Body of pancreas (tissue), 4 donors: ENCODE measurements at regions not wholly inside any gene's neighbourhood (a gene's known extent, or its start where the extent isn't known, plus 50 kb on each side); places are given as distances from the start of the nearest gene placed in this dataset.

Source experiments
- ATAC-seq: fragments of 150-250 bp; one replicate; pipeline ENCODE4 v1.9.1; 2016
- DNase-seq, 4 donors: peaks; one replicate each; pipeline ENCODE4 v3.0.0-alpha.2; 2019
- H3K27ac ChIP-seq, 4 donors: fragments of 200-600 bp; sonication (generic); 1 replicate in 3 of 4; 2 replicates in 1 of 4; pipeline versions ENCODE4 v1.5.1 to v1.6.1; 2016 to 2019; ENCODE audit warnings: mild to moderate bottlenecking in 1 of 4, mixed read lengths in 1 of 4, moderate library complexity in 1 of 4
- H3K27me3 ChIP-seq, 2 donors: fragments of 200-600 bp; sonication (generic); one replicate each; pipeline ENCODE4 v1.6.0; 2016; ENCODE audit warnings: mild to moderate bottlenecking in 1 of 2
- H3K36me3 ChIP-seq, 2 donors: fragments of 200-600 bp; sonication (generic); replicated peaks in 1 of 2; 2 replicates each; pipeline ENCODE4 v1.5.1; 2016; ENCODE audit warnings: low read depth in 2 of 2; ENCODE audit not compliant: insufficient read depth in 1 of 2
- H3K4me1 ChIP-seq: fragments of 200-600 bp; sonication (generic); one replicate; pipeline ENCODE4 v1.6.0; 2016
- H3K4me3 ChIP-seq, 2 donors: fragments of 200-600 bp; sonication (generic); 1 replicate in 1 of 2; 2 replicates in 1 of 2; pipeline ENCODE4 v1.5.1; 2016 to 2019
- H3K9me3 ChIP-seq, 3 donors: fragments of 200-600 bp; sonication (generic); 1 replicate in 2 of 3; 2 replicates in 1 of 3; pipeline ENCODE4 v1.5.1; 2016
- CTCF ChIP-seq, 7 experiments: fragments of 450-650 bp in 4 of 7; fragments of 200-600 bp in 3 of 7; sonication (generic) in 3 of 7; IDR thresholded peaks; one replicate each; pipeline ENCODE4 v1.5.1; 2016 to 2019; ENCODE audit warnings: antibody characterized with exemption in 7 of 7
- POLR2A ChIP-seq, 3 donors: fragments of 450-650 bp; IDR thresholded peaks; one replicate each; pipeline ENCODE4 v1.6.1; 2016; ENCODE audit warnings: antibody characterized with exemption in 3 of 3, mild to moderate bottlenecking in 2 of 3
- WGBS, 2 donors: methylation state at CpG; one replicate each; pipeline ENCODE4 v1.1.5; 2017; 5-methylcytosine and 5-hydroxymethylcytosine counted together
- intact Hi-C: fragments of 100-400 bp; cut with DNase I; formaldehyde crosslinking; loops from one replicate; pipeline ENCODE4 v1.15.1; 2023

GRCh38 chr1:105180789-105181188 is 1431.1 kb downstream of the AMY1C start:
- intact Hi-C loops, result no loop called here
- Histone ChIP-seq H3K9me3 (no peaks in the 10 kb centered on the region), H3K27ac (no peak overlapping the region), H3K4me1 (no peaks in the 10 kb centered on the region), H3K27me3 (no peaks in the 10 kb centered on the region), H3K4me3 (no peak overlapping the region), H3K36me3 (no peaks in the 10 kb centered on the region)
- DNase-seq (no peak), ATAC-seq (no peak)
- 57 to 63% methylated on average over 1 of the region's 1 CpG for WGBS, 2 donors
- TF ChIP-seq CTCF (IDR thresholded peaks at IDR 0.05) (no peak), POLR2A (IDR thresholded peaks at IDR 0.05) (no peak)

- Histone ChIP-seq H3K27ac (no peak overlapping the region), H3K36me3 (no peaks in the 10 kb centered on the region), H3K9me3 (no peaks in the 10 kb centered on the region), H3K4me3 (no peak overlapping the region), H3K27me3 (no peaks in the 10 kb centered on the region), H3K4me1 (no peaks in the 10 kb centered on the region)
- DNase-seq (no peak), ATAC-seq (no peak)
- TF ChIP-seq POLR2A (IDR thresholded peaks at IDR 0.05) (no peak), CTCF (IDR thresholded peaks at IDR 0.05) (no peak)
- WGBS, 2 donors, result 68 to 78% methylated on average over 5 of the region's 5 CpGs
- intact Hi-C loops, result no loop called here
Measured at GRCh38 chr1:105204836-105205371, 1455.2 kb downstream of the AMY1C start.

GRCh38 chr1:105208581-105208980 is 1458.9 kb downstream of the AMY1C start:
- H3K36me3 ChIP-seq, result no peaks in the 10 kb centered on the region
- H3K4me1 ChIP-seq, result no peaks in the 10 kb centered on the region
- H3K4me3 ChIP-seq, result no peak overlapping the region
- 73 to 80% methylated on average over 3 of the region's 3 CpGs for WGBS, 2 donors
- intact Hi-C loops, result no loop called here
- DNase-seq (no peak), ATAC-seq (no peak)
- H3K9me3 ChIP-seq, result no peaks in the 10 kb centered on the region
- no peak for TF ChIP-seq POLR2A (IDR thresholded peaks at IDR 0.05)
- TF ChIP-seq CTCF (IDR thresholded peaks at IDR 0.05), result no peak
- no peaks in the 10 kb centered on the region for H3K27me3 ChIP-seq
- no peak overlapping the region for H3K27ac ChIP-seq

GRCh38 chr1:105210747-105211146 is 1461.0 kb downstream of the AMY1C start:
- intact Hi-C loops, result no loop called here
- no peak overlapping the region for H3K4me3 ChIP-seq
- no peak for TF ChIP-seq CTCF (IDR thresholded peaks at IDR 0.05)
- no peak for TF ChIP-seq POLR2A (IDR thresholded peaks at IDR 0.05)

GRCh38 chr1:105231378-105231777 is 1481.7 kb downstream of the AMY1C start:
- Histone ChIP-seq H3K9me3 (no peaks in the 10 kb centered on the region), H3K27me3 (no peaks in the 10 kb centered on the region), H3K27ac (no peak overlapping the region), H3K36me3 (no peaks in the 10 kb centered on the region), H3K4me1 (no peaks in the 10 kb centered on the region), H3K4me3 (no peak overlapping the region)
- 29 to 30% methylated on average over 1 of the region's 1 CpG for WGBS, 2 donors
- DNase-seq (no peak), ATAC-seq (no peak)
- intact Hi-C loops, result no loop called here
- TF ChIP-seq POLR2A (IDR thresholded peaks at IDR 0.05) (no peak), CTCF (IDR thresholded peaks at IDR 0.05) (no peak)

More at GRCh38 chr1:105210747-105211146, 1461.0 kb downstream of the AMY1C start:
- H3K27me3 ChIP-seq, result no peaks in the 10 kb centered on the region
- no peak for ATAC-seq
- DNase-seq, result no peak
- no peaks in the 10 kb centered on the region for H3K9me3 ChIP-seq
- H3K4me1 ChIP-seq, result no peaks in the 10 kb centered on the region
- no peaks in the 10 kb centered on the region for H3K36me3 ChIP-seq
- H3K27ac ChIP-seq, result no peak overlapping the region
